Endodermal cell (in vitro differentiated cells): ENCODE measurements at regions not wholly inside any gene's neighbourhood (a gene's known extent, or its start where the extent isn't known, plus 50 kb on each side); places are given as distances from the start of the nearest gene placed in this dataset.
A peak's percentile ranks its signal among the peaks of the same experiment; 100 is the strongest.

Source experiments
- DNase-seq: peaks from one replicate; pipeline ENCODE4 v3.0.0-alpha.2; 2017
- H3K27ac ChIP-seq: 2 replicates; pipeline ENCODE4 v1.5.1; 2013; ENCODE audit warnings: mild to moderate bottlenecking, low read depth, low read length, moderate library complexity
- H3K27me3 ChIP-seq: 2 replicates; pipeline ENCODE4 v1.6.1; 2013; ENCODE audit warnings: mild to moderate bottlenecking, low read length, moderate library complexity; ENCODE audit not compliant: insufficient read depth, control insufficient read depth, poor library complexity, severe bottlenecking
- H3K36me3 ChIP-seq: 2 replicates; pipeline ENCODE4 v1.7.0; 2013; ENCODE audit warnings: mild to moderate bottlenecking, low read length, moderate library complexity; ENCODE audit not compliant: control insufficient read depth, insufficient read depth
- H3K4me1 ChIP-seq: one replicate; pipeline ENCODE4 v1.7.0; 2013; ENCODE audit warnings: low read length; ENCODE audit not compliant: control insufficient read depth, insufficient read depth
- H3K4me3 ChIP-seq: 2 replicates; pipeline ENCODE4 v1.5.1; 2013; ENCODE audit warnings: mild to moderate bottlenecking, low read length, moderate library complexity
- H3K9ac ChIP-seq: 2 replicates; pipeline ENCODE4 v1.6.1; 2013; ENCODE audit warnings: mild to moderate bottlenecking, low read length, moderate library complexity; ENCODE audit not compliant: poor library complexity, severe bottlenecking; ENCODE audit errors: extremely low read depth
- H3K9me3 ChIP-seq: 2 replicates; pipeline ENCODE4 v1.6.1; 2013; ENCODE audit warnings: mild to moderate bottlenecking, low read length, moderate library complexity; ENCODE audit not compliant: control insufficient read depth
- H3K27ac Mint-ChIP-seq: 2 replicates; pipeline ENCODE4 v1.8.0; 2020; ENCODE audit warnings: mixed read lengths
- H3K27me3 Mint-ChIP-seq: 2 replicates; pipeline ENCODE4 v1.8.0; 2021; ENCODE audit warnings: mild to moderate bottlenecking, mixed read lengths; ENCODE audit not compliant: insufficient read depth
- H3K36me3 Mint-ChIP-seq: 2 replicates; pipeline ENCODE4 v1.8.0; 2020; ENCODE audit warnings: low read depth, mixed read lengths
- H3K4me1 Mint-ChIP-seq: 2 replicates; pipeline ENCODE4 v1.8.0; 2020; ENCODE audit warnings: mixed read lengths
- H3K4me3 Mint-ChIP-seq: 2 replicates; pipeline ENCODE4 v1.8.0; 2020; ENCODE audit warnings: mild to moderate bottlenecking, moderate library complexity, mixed read lengths
- H3K9me3 Mint-ChIP-seq: 2 replicates; pipeline ENCODE4 v1.8.0; 2020; ENCODE audit warnings: mild to moderate bottlenecking, mixed read lengths
- CTCF ChIP-seq: fragments of 200-600 bp; sonication (generic); conservative IDR thresholded peaks from 2 replicates; pipeline ENCODE4 v1.5.0; 2021; ENCODE audit warnings: antibody characterized with exemption, mild to moderate bottlenecking
- WGBS, 2 experiments: methylation state at CpG; one replicate each; pipeline versions ENCODE4 v1.1.5 to v1.1.7; 2013; ENCODE audit warnings: missing lambda C conversion rate in 2 of 2, mixed read lengths in 1 of 2; ENCODE audit not compliant: insufficient coverage in 1 of 2, insufficient read length in 1 of 2; 5-methylcytosine and 5-hydroxymethylcytosine counted together

GRCh38 chr2:114161371-114161770 lies 271.5 kb downstream of the ACTR3 start:
- TF ChIP-seq CTCF = no peak
- Histone ChIP-seq H3K27me3 (no peaks in the 10 kb centered on the region), H3K9ac (no peak overlapping the region), H3K4me1 (no peaks in the 10 kb centered on the region), H3K36me3 (no peaks in the 10 kb centered on the region), H3K9me3 (no peaks in the 10 kb centered on the region), H3K27ac (no peak overlapping the region), H3K4me3 (no peak overlapping the region)
- Mint-ChIP-seq H3K4me3 (no peak overlapping the region), H3K9me3 (no peaks in the 10 kb centered on the region), H3K27ac (no peak overlapping the region), H3K27me3 (no peaks in the 10 kb centered on the region), H3K4me1 (no peaks in the 10 kb centered on the region), H3K36me3 (no peaks in the 10 kb centered on the region)
- 87 to 90% methylated on average over 2 to 4 of the region's 4 CpGs for WGBS, 2 experiments
- no peak for DNase-seq

- Histone ChIP-seq H3K4me1 (no peaks in the 10 kb centered on the region), H3K36me3 (no peaks in the 10 kb centered on the region), H3K27me3 (no peaks in the 10 kb centered on the region), H3K9ac (no peak overlapping the region), H3K27ac (no peak overlapping the region), H3K4me3 (no peak overlapping the region), H3K9me3 (no peaks in the 10 kb centered on the region)
- Mint-ChIP-seq H3K4me3 (no peak overlapping the region), H3K36me3 (no peaks in the 10 kb centered on the region), H3K9me3 (no peaks in the 10 kb centered on the region), H3K27ac (no peak overlapping the region), H3K27me3 (no peaks in the 10 kb centered on the region), H3K4me1 (no peaks in the 10 kb centered on the region)
- WGBS, 2 experiments = 87 to 100% methylated on average over 1 to 2 of the region's 2 CpGs
- no peak for DNase-seq
- no peak for TF ChIP-seq CTCF
Measured at GRCh38 chr2:114167799-114168198, 274.6 kb upstream of the DPP10 start.

GRCh38 chr2:114170070-114170469 lies 272.4 kb upstream of the DPP10 start:
- no peak overlapping the region for H3K4me3 Mint-ChIP-seq
- no peak overlapping the region for H3K27ac Mint-ChIP-seq
- H3K4me1 ChIP-seq = no peaks in the 10 kb centered on the region
- no peaks in the 10 kb centered on the region for H3K36me3 Mint-ChIP-seq
- H3K27ac ChIP-seq = no peak overlapping the region
- no peaks in the 10 kb centered on the region for H3K36me3 ChIP-seq
- no peaks in the 10 kb centered on the region for H3K4me1 Mint-ChIP-seq
- H3K9ac ChIP-seq = no peak overlapping the region
- TF ChIP-seq CTCF = peak; percentile 22
- DNase-seq = no peak
- 90 to 93% methylated on average over 1 of the region's 1 CpG for WGBS, 2 experiments
- no peaks in the 10 kb centered on the region for H3K9me3 ChIP-seq
- no peaks in the 10 kb centered on the region for H3K9me3 Mint-ChIP-seq
- H3K4me3 ChIP-seq = no peak overlapping the region
- no peaks in the 10 kb centered on the region for H3K27me3 Mint-ChIP-seq
- H3K27me3 ChIP-seq = no peaks in the 10 kb centered on the region
